Ovary (tissue), 3 donors: ENCODE measurements at regions not wholly inside any gene's neighbourhood (a gene's known extent, or its start where the extent isn't known, plus 50 kb on each side); places are given as distances from the start of the nearest gene placed in this dataset.

Source experiments
- CTCF ChIP-seq, 3 donors: fragments of 450-650 bp in 2 of 3; fragments of 200-600 bp in 1 of 3; IDR thresholded peaks; one replicate each; pipeline versions ENCODE4 v1.5.1 to v1.8.0; 2016 to 2022; ENCODE audit warnings: antibody characterized with exemption in 3 of 3, mild to moderate bottlenecking in 1 of 3
- EP300 ChIP-seq: sonication (generic); formaldehyde crosslinking; IDR thresholded peaks from one replicate; pipeline ENCODE4 v1.6.1; 2017; ENCODE audit warnings: antibody characterized with exemption
- POLR2A ChIP-seq: fragments of 450-650 bp; IDR thresholded peaks from one replicate; pipeline ENCODE4 v1.6.1; 2017; ENCODE audit warnings: antibody characterized with exemption, mild to moderate bottlenecking, moderate library complexity
- donor health status: DM: no; HTN: no; CAD: no.

- TF ChIP-seq EP300 (no peak), CTCF (IDR thresholded peaks at IDR 0.05) (no peak), POLR2A (no peak)
Observed at GRCh38 chr7:94280851-94281250, 113.8 kb upstream of the COL1A2 start.
